Breast epithelium (tissue), 3 donors: ENCODE measurements at regions not wholly inside any gene's neighbourhood (a gene's known extent, or its start where the extent isn't known, plus 50 kb on each side); places are given as distances from the start of the nearest gene placed in this dataset.

Experiments used
- CTCF ChIP-seq, 3 donors: fragments of 450-650 bp; IDR thresholded peaks; one replicate each; pipeline ENCODE4 v1.5.1; 2016 to 2017; ENCODE audit warnings: antibody characterized with exemption in 3 of 3, mild to moderate bottlenecking in 3 of 3, moderate library complexity in 3 of 3
- POLR2A ChIP-seq: fragments of 450-650 bp; IDR thresholded peaks from one replicate; pipeline ENCODE4 v1.6.1; 2016; ENCODE audit warnings: antibody characterized with exemption, mild to moderate bottlenecking, moderate library complexity
- POLR2AphosphoS5 ChIP-seq, 3 donors: sonication (generic); formaldehyde crosslinking; IDR thresholded peaks; one replicate each; pipeline ENCODE4 v1.6.1; 2017; ENCODE audit warnings: antibody characterized with exemption in 3 of 3

DNA sequence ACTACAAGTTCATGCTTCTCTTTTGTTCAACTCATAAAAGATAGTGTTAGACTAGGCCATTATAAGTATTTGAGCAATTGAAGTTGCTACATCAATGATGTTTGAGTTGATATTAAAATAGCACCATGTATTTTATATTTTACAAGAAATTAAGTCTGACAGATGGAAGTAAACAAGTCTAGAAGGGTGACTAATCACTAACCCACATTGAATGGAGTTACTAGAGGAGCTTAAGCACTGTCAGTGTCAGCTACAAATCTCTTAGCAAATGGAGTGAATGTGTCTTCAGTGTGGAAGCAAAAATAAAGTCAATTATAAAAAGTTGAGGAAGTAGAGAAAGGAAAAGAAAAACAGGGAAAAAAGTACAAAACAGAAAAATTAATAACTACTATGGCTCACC is 592.5 kb downstream of the PCDH18 start:
- TF ChIP-seq POLR2AphosphoS5 (IDR thresholded peaks at IDR 0.05) (no peak), CTCF (IDR thresholded peaks at IDR 0.05) (no peak), POLR2A (no peak)
